ENCODE measurements at regions not wholly inside any gene's neighbourhood (a gene's known extent, or its start where the extent isn't known, plus 50 kb on each side); places are given as distances from the start of the nearest gene placed in this dataset.

DNA sequence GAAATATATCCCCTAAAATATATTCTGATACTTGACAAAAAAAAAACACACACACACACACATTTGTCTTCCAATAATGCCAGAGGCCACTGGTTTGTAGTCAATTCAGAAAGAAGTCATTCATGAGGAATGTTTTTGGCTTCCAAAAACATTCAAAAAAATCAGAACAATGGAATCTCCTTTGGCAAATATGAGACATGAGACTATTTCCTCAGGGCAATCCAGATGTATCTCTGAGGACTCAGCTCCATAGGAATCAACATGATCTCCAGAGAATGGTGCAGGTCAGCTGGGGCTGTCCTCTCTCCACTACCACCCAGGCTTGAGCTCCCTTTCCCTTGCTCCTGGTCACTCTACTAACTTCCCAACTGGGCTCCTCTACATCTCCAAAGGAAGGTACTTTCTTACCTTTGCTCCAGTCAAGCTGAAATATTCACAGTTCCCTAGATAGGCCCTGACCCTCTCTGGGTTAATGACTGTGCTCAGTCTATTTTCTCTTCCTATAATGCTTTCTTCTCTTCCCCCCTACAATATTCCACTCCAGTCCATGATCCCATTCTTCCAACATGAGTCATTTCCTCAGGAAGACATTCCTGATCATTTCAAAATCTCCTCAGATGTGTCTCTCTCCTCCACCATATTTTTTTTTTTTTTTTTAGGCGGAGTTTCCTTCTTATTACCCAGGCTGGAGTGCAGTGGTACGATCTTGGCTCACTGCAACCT, 145.3 kb downstream of the C1D start:
- no peaks in the 10 kb centered on the region for H3K36me3 Mint-ChIP-seq (ENCODE audit: insufficient read depth, unreplicated experiment)
- POLR2A ChIA-PET, result no interaction called here

DNA sequence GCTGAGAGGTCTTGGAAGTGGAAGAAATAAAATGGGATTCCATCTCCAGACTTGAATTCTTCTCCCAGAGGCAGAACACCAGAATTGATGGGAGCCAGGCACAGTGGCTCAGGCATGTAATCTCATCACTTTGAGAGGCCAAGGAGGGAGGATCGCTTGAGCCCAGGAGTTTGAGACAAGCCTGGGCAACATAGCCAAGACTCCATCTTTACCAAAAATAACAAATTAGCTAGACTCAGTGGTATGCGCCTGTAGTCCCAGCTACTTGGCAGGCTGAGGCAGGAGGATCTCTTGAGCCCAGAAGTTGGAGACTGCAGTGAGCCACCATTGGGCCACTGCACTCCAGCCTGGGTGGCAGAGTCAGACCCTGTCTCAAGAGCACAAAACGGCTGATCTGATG, 144.3 kb downstream of the C1D start:
- Mint-ChIP-seq H3K27me3 (ENCODE audit: insufficient read depth, unreplicated experiment) (no peaks in the 10 kb centered on the region), H3K27ac (ENCODE audit: unreplicated experiment) (no peak overlapping the region), H3K9me3 (ENCODE audit: unreplicated experiment) (no peaks in the 10 kb centered on the region), H3K4me3 (ENCODE audit: unreplicated experiment) (no peak overlapping the region), H3K36me3 (ENCODE audit: insufficient read depth, unreplicated experiment) (no peaks in the 10 kb centered on the region), H3K4me1 (ENCODE audit: low read depth, unreplicated experiment) (no peaks in the 10 kb centered on the region)
- no peak for DNase-seq
- BruUV-seq (replicated peaks), result no TSS peak
- no peak overlapping the region for H3K4me3 ChIP-seq (ENCODE audit: low read depth, low read length)
- H3K27me3 ChIP-seq (replicated peaks; ENCODE audit: control insufficient read depth, insufficient read depth, low read length), result no peaks in the 10 kb centered on the region
- 0 out of 2 replicates have a peak, but pooled peaks cover 3% of the 10 kb centered on the region for H3K9me3 ChIP-seq
- ChIA-PET POLR2A (no interaction called here), CTCF (no interaction called here)
- H3K36me3 ChIP-seq (ENCODE audit: control insufficient read depth, insufficient read depth, low read length), result no peaks in the 10 kb centered on the region
- intact Hi-C loops (cut with micrococcal nuclease; ENCODE audit: unreplicated experiment), result no loop called here
- H3K4me1 ChIP-seq, result no peaks in the 10 kb centered on the region
- TF ChIP-seq, protein P1, sequence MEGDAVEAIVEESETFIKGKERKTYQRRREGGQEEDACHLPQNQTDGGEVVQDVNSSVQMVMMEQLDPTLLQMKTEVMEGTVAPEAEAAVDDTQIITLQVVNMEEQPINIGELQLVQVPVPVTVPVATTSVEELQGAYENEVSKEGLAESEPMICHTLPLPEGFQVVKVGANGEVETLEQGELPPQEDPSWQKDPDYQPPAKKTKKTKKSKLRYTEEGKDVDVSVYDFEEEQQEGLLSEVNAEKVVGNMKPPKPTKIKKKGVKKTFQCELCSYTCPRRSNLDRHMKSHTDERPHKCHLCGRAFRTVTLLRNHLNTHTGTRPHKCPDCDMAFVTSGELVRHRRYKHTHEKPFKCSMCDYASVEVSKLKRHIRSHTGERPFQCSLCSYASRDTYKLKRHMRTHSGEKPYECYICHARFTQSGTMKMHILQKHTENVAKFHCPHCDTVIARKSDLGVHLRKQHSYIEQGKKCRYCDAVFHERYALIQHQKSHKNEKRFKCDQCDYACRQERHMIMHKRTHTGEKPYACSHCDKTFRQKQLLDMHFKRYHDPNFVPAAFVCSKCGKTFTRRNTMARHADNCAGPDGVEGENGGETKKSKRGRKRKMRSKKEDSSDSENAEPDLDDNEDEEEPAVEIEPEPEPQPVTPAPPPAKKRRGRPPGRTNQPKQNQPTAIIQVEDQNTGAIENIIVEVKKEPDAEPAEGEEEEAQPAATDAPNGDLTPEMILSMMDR (IDR thresholded peaks at IDR 0.05; ENCODE audit: insufficient read depth in 1 of 2, low read depth in 1 of 2, low read length in 1 of 2, severe bottlenecking in 1 of 2, unreplicated experiment in 1 of 2), result no peak

More for the DNA sequence above, 145.3 kb downstream of the C1D start:
- Mint-ChIP-seq H3K27ac (ENCODE audit: unreplicated experiment) (peak overlapping the region; percentile 4), H3K9me3 (ENCODE audit: unreplicated experiment) (no peaks in the 10 kb centered on the region), H3K4me1 (ENCODE audit: low read depth, unreplicated experiment) (no peaks in the 10 kb centered on the region), H3K27me3 (ENCODE audit: insufficient read depth, unreplicated experiment) (no peaks in the 10 kb centered on the region), H3K4me3 (ENCODE audit: unreplicated experiment) (no peak overlapping the region)
- BruUV-seq (replicated peaks), result no TSS peak
- Histone ChIP-seq H3K27me3 (replicated peaks; ENCODE audit: control insufficient read depth, insufficient read depth, low read length) (no peaks in the 10 kb centered on the region), H3K9me3 (0 out of 2 replicates have a peak, but pooled peaks cover 3% of the 10 kb centered on the region), H3K4me3 (ENCODE audit: low read depth, low read length) (no peak overlapping the region), H3K4me1 (no peaks in the 10 kb centered on the region), H3K36me3 (ENCODE audit: control insufficient read depth, insufficient read depth, low read length) (no peaks in the 10 kb centered on the region)
- intact Hi-C loops (cut with micrococcal nuclease; ENCODE audit: unreplicated experiment), result no loop called here
- TF ChIP-seq, protein P1 (IDR thresholded peaks at IDR 0.05; ENCODE audit: insufficient read depth in 1 of 2, low read depth in 1 of 2, low read length in 1 of 2, severe bottlenecking in 1 of 2, unreplicated experiment in 1 of 2), result no peak
- CTCF ChIA-PET, result no interaction called here
- DNase-seq, result no peak

DNA sequence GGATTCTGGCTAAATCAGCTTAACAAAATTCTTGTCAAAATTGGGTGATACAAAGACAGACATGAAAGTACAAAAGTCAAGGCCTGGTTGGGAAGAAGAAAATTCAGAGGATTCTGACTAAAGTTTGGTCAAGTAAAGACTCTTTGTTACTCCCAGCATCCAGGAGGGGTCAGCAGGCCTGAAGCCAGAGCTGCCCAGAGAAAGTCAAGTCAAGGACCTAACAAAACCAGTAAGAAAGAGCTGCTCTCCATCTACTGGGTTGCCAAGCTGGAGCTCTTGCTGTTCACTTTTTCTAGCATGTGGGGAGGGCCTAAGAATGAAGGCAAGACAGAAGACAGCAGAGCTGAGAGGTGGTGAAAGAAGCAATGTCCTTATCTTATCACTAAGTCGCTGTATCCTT, 143.3 kb downstream of the C1D start:
- Mint-ChIP-seq H3K27ac (ENCODE audit: unreplicated experiment) (no peak overlapping the region), H3K36me3 (ENCODE audit: insufficient read depth, unreplicated experiment) (no peaks in the 10 kb centered on the region), H3K27me3 (ENCODE audit: insufficient read depth, unreplicated experiment) (no peaks in the 10 kb centered on the region), H3K4me1 (ENCODE audit: low read depth, unreplicated experiment) (no peaks in the 10 kb centered on the region), H3K9me3 (ENCODE audit: unreplicated experiment) (no peaks in the 10 kb centered on the region), H3K4me3 (ENCODE audit: unreplicated experiment) (no peak overlapping the region)
- no TSS peak for BruUV-seq (replicated peaks)
- no peak for DNase-seq
- Histone ChIP-seq H3K36me3 (ENCODE audit: control insufficient read depth, insufficient read depth, low read length) (no peaks in the 10 kb centered on the region), H3K27me3 (replicated peaks; ENCODE audit: control insufficient read depth, insufficient read depth, low read length) (no peaks in the 10 kb centered on the region), H3K4me1 (no peaks in the 10 kb centered on the region), H3K4me3 (ENCODE audit: low read depth, low read length) (no peak overlapping the region), H3K9me3 (0 out of 2 replicates have a peak, but pooled peaks cover 3% of the 10 kb centered on the region)
- TF ChIP-seq, protein P1 (IDR thresholded peaks at IDR 0.05; ENCODE audit: insufficient read depth in 1 of 2, low read depth in 1 of 2, low read length in 1 of 2, severe bottlenecking in 1 of 2, unreplicated experiment in 1 of 2), result no peak
- CTCF ChIA-PET, result no interaction called here
- intact Hi-C loops (cut with micrococcal nuclease; ENCODE audit: unreplicated experiment), result no loop called here
- POLR2A ChIA-PET, result no interaction called here
